GM12872 (cell line): ENCODE measurements at regions not wholly inside any gene's neighbourhood (a gene's known extent, or its start where the extent isn't known, plus 50 kb on each side); places are given as distances from the start of the nearest gene placed in this dataset.

ENCODE experiments used
- TF ChIP-seq, protein P1 (sequence below): IDR thresholded peaks from 3 replicates; pipeline ENCODE4 v1.5.1; 2011; ENCODE audit warnings: low read depth, mild to moderate bottlenecking, low read length, moderate library complexity; ENCODE audit not compliant: insufficient read depth

- TF ChIP-seq, protein P1, sequence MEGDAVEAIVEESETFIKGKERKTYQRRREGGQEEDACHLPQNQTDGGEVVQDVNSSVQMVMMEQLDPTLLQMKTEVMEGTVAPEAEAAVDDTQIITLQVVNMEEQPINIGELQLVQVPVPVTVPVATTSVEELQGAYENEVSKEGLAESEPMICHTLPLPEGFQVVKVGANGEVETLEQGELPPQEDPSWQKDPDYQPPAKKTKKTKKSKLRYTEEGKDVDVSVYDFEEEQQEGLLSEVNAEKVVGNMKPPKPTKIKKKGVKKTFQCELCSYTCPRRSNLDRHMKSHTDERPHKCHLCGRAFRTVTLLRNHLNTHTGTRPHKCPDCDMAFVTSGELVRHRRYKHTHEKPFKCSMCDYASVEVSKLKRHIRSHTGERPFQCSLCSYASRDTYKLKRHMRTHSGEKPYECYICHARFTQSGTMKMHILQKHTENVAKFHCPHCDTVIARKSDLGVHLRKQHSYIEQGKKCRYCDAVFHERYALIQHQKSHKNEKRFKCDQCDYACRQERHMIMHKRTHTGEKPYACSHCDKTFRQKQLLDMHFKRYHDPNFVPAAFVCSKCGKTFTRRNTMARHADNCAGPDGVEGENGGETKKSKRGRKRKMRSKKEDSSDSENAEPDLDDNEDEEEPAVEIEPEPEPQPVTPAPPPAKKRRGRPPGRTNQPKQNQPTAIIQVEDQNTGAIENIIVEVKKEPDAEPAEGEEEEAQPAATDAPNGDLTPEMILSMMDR, result no peak
Measured at GRCh38 chr14:97788846-97789526, 991.8 kb downstream of the VRK1 start.

GRCh38 chr14:97791072-97791471, 993.9 kb downstream of the VRK1 start:
- TF ChIP-seq, protein P1, result no peak

- TF ChIP-seq, protein P1, result no peak
Measured at GRCh38 chr14:97791906-97792305, 994.7 kb downstream of the VRK1 start.

DNA sequence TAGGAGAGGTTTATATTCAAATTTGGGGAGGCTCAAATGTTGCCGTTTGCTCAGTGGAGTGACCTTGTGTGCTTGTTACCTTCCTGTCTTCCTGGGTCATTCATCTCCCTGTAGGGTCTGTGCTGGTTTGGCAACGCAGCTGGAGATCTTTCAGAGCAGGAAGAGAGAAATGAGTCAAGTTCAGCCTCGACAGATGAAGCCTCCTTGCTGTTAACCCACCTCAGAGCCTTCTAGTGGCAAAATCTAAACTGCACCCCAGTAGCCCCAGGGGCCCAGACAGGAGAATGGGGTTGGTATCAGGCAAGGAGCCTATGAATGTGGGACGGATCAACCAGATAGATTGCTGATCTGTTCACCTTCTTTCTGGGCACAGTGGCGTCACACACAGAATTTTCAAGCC, 999.3 kb downstream of the VRK1 start:
- TF ChIP-seq, protein P1, result no peak

- TF ChIP-seq, protein P1, result no peak
Measured at GRCh38 chr14:97798176-97798575, 1001.0 kb downstream of the VRK1 start.

DNA sequence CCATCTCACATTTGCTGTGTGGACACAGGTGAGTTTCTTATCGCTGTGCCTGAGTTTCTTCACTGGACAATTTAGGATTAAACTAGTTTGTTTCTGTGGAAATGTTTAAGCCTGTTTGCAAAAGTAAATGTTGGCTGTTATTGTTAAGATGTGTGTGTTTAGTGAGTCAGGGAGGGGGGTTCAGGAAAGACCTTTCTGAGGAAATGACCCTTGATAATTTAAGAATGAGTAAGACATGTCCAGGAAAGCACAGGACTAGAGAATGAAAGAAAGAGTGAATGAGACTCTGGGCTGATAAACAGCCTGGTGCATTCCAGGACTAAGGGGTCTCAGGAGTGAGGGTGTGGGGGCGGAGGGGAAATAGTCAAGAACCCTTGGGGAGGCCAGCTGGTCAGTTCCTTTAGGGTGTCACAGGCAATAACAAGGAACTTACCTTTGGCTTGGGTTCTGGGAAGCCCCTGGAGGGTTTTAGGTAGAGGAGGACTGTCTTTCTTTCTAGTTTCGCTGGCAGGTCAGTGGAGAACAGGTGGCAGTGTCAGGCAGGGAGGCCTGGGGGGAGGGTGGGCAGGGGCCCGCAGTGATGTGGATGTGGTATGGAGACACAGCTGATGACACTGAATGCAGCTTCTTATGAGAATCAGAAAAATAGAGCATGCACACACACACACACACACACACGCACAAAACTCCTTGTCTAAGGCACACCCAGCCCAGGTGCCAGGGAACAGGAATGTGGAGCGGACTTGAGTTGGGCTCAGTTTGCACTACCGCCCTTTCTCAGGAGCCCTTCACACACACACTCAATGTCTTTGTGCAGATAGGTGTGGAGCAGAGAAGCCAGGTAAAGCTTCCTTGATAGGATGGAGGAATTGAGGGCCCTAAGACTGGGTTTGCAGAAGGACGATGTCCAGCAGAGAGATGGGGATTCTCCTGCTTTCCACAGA, 1005.5 kb downstream of the VRK1 start:
- TF ChIP-seq, protein P1, result no peak

GRCh38 chr14:97804056-97804455, 1006.9 kb downstream of the VRK1 start:
- TF ChIP-seq, protein P1, result no peak
